C4-2B (cell line): ENCODE measurements at regions not wholly inside any gene's neighbourhood (a gene's known extent, or its start where the extent isn't known, plus 50 kb on each side); places are given as distances from the start of the nearest gene placed in this dataset.
"Not testable (repeated sequence)": the region's sequence is repeated elsewhere in the genome, so short reads cannot be mapped to it uniquely, and the experiment has no call there.

ENCODE experiments used
- H3K27ac ChIP-seq: fragments of 450-650 bp; 2 replicates; pipeline ENCODE4 v1.5.1; 2017
- ZFX ChIP-seq: fragments of 450-650 bp; IDR thresholded peaks from 2 replicates; pipeline ENCODE4 v1.6.1; 2017
- TF ChIP-seq, protein P1 (sequence below): fragments of 450-650 bp; conservative IDR thresholded peaks from 2 replicates; pipeline ENCODE4 v1.5.1; 2017; ENCODE audit warnings: mild to moderate bottlenecking

- no peak overlapping the region for H3K27ac ChIP-seq
- TF ChIP-seq, protein P1, sequence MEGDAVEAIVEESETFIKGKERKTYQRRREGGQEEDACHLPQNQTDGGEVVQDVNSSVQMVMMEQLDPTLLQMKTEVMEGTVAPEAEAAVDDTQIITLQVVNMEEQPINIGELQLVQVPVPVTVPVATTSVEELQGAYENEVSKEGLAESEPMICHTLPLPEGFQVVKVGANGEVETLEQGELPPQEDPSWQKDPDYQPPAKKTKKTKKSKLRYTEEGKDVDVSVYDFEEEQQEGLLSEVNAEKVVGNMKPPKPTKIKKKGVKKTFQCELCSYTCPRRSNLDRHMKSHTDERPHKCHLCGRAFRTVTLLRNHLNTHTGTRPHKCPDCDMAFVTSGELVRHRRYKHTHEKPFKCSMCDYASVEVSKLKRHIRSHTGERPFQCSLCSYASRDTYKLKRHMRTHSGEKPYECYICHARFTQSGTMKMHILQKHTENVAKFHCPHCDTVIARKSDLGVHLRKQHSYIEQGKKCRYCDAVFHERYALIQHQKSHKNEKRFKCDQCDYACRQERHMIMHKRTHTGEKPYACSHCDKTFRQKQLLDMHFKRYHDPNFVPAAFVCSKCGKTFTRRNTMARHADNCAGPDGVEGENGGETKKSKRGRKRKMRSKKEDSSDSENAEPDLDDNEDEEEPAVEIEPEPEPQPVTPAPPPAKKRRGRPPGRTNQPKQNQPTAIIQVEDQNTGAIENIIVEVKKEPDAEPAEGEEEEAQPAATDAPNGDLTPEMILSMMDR, result no peak
- no peak for TF ChIP-seq ZFX
Observed at GRCh38 chr15:45804028-45804427, 169.2 kb downstream of the SQOR start.

DNA sequence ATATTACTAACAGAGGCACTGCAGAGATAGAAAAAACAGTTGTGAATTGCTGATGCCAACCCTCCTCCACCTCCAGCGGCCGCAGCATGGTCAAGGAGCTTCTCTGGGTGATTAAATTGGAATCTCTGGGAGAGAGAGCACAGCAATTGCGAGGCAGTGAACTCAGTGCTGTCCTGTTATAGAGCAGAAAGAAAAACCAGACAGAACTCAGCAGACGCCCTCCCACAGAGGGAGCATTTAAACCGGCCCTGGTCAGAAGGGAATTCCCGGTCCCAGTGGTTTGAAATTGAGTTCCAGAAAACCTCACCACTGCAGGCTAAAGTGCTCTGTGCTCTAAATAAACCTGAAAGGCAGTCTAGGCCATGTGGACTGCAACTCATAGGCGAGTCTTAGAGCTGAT lies 175.4 kb downstream of the SQOR start:
- TF ChIP-seq ZFX, result no peak
- TF ChIP-seq, protein P1, result no peak
- H3K27ac ChIP-seq, result no peak overlapping the region

DNA sequence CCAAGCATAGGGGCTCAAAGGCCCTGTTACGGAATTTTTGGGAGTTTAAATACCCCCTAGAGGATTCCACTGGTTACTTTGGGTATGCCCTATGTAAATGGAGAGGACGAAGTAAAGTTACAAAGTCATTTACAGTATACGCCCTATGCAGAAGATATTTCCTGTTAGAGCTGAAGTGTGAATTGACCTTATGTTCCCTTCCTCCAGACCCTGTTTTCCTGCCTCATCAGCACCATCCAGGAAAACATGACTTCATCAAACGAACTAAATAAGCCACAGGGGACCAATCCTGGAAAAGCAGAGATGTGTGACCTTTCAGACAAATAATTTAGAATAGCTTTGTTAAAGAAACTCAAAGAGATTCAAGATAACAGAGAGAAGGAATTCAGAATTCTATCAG lies 177.4 kb downstream of the SQOR start:
- TF ChIP-seq, protein P1, result no peak
- no peak for TF ChIP-seq ZFX
- peak overlapping the region; percentile 48; the same call in 1 of the 2 replicates for H3K27ac ChIP-seq

DNA sequence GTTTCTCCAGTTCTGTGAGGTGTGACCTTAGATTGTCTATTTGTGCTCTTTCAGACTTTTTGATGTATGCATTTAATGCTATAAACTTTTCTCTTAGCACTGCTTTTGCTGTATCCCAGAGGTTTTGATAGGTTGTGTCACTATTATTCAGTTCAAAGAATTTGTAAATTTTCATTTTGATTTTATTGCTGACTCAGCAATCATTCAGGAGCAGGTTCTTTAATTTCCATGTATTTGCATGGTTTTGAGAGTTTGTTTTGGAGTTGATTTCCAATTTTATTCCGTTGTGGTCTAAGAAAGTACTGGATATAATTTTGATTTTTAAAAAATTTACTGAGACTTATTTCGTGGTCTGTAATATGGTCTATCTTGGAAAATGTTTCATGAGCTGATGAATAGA lies 182.7 kb downstream of the SQOR start:
- H3K27ac ChIP-seq, result not testable (repeated sequence)

- H3K27ac ChIP-seq, result no peak overlapping the region
- TF ChIP-seq ZFX, result no peak
- TF ChIP-seq, protein P1, result no peak
Observed at GRCh38 chr15:45821390-45821789, 186.6 kb downstream of the SQOR start.

DNA sequence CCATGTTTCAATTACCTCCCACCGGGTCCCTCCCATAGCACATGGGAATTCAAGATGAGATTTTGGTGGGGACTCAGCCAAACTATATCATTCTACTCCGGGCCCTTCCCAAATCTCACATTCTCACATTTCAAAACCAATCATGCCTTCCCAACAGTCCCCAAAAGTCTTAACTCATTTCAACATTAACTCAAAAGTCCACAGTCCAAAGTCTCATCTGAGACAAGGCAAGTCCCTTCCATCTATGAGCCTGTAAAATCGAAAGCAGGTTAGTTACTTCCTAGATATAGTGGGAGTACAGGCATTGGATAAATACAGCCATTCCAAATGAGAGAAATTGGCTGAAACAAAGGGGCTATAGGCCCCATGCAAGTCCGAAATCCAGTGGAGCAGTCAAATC lies 188.1 kb downstream of the SQOR start:
- not testable (repeated sequence) for H3K27ac ChIP-seq

DNA sequence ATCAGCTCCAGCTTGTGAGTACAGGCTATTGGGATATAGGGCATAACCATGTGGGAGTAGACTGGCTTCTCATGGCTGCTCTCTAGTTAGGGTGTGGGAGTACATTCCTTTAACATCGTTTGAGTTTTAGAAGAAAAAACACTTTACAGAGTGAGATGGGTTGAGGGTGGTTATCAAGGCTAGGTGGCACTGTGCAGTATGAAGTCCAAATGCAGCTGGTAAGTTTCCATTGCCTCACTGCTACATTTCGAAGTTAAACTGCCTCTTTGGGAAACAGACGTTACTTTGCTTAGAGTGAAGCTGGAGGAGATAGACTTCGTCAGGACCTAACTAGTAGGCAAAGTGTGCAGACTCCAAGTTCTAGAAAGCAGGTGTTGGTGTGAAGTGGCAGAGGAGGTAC lies 192.4 kb downstream of the SQOR start:
- TF ChIP-seq, protein P1, result no peak; the same call in 1 of the 2 replicates
- TF ChIP-seq ZFX, result no peak
- H3K27ac ChIP-seq, result no peak overlapping the region

- no peak overlapping the region for H3K27ac ChIP-seq
- TF ChIP-seq, protein P1, result no peak
- no peak for TF ChIP-seq ZFX
Observed at GRCh38 chr15:45827766-45828165, 192.9 kb downstream of the SQOR start.
